ENCODE measurements at regions not wholly inside any gene's neighbourhood (a gene's known extent, or its start where the extent isn't known, plus 50 kb on each side); places are given as distances from the start of the nearest gene placed in this dataset.

- DNase-seq, result no peak
Observed at GRCh38 chr10:121282797-121283515, 315.3 kb downstream of the FGFR2 start.

DNA sequence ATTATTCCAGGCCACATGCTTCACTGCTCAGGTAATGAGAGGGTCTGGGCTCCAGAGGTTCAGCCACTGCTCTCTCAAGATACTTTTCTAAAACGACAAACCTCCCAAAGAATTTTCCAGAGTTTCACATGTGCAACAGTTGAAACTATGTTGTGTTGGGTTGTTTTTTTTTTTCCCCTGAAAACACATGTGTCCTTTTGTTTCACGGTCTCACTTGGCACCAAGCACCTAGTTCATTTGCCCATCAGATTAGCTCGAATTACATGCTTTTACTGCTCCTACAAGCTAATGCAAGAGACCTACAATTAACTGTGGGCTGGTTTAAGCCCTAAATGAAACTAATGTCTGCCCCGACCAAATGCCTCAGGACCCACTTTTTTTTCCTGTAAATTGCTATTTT is 313.3 kb downstream of the FGFR2 start:
- no peak for DNase-seq

DNA sequence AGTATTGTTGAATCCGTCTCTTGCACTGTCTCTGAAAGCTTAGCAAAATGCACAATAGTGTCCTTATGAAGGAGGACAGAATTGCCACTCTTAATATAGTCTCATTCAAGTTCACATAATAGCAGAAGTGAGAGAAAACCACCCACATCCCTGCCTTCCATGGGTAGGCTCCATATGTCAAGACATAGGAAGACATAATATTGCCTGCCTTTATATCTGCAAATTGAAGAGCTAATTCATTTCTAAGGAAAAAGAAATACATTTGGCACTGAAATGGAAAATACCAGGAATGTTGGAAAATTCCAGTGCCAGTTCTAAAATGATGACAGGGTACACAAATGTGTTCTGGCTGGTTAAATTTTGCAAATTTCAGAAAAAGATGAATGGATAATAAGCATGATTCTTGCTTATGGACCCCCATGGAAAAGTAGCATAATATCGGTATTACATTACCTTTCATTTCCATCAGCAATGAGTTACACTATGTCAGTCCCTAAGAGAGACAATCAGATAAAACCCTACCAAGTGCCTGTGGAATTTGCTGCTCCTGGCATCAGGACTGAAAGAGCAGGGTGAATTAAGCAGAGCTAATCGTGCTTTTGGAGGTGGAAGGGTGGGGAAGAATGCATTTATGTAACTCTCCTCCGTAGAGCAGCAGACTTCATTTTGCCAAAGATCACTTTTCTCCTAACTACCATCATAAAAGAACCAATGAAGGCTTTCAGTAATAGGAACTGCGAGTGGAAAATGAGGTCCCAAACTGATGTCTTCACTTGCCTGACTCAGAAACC is 312.6 kb downstream of the FGFR2 start:
- no peak for DNase-seq

DNA sequence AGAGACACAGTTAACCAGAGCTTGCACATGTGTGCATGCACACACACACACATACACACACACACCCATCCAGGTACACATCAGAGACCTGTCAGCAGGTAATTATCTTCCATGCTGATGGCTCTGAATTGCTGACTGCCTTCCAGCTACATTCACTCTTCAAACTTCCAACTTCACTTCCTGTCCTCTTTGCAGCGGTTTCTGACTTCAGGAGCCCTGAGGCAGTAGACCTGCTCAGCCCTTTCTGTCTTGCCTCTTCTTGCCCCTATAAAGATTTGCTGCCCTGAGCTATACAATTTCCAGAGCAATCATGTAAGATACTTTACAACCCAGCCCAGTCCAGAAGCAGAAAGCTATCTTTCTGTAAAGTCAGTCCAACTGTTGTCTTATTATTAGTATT is 310.2 kb downstream of the FGFR2 start:
- DNase-seq, result no peak

- DNase-seq, result no peak
Observed at GRCh38 chr10:121288864-121289661, 309.2 kb downstream of the FGFR2 start.

GRCh38 chr10:121289800-121290199 is 308.4 kb downstream of the FGFR2 start:
- DNase-seq, result no peak

- DNase-seq, result no peak
Observed at GRCh38 chr10:121290674-121291073, 307.6 kb downstream of the FGFR2 start.

DNA sequence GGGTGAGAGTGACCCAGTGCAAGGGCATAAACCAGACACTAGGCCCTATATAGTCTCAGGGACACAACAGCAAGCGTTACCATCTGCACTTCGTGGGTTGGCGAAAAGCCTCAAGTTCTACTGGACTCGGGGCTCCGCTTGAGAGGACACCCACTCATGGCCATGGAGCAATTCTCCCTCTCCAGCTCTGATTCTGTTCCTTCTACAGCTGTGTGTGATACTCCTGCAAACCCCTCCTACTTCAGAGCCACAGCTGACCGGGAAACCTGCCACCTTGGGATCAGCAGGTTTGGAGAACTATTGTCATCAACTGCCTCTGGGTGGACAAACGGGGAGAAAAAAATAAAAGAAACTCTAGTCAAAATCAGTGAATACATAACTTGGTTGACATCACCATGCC is 306.9 kb downstream of the FGFR2 start:
- no peak for DNase-seq

GRCh38 chr10:121291823-121292222 is 306.4 kb downstream of the FGFR2 start:
- DNase-seq, result no peak

DNA sequence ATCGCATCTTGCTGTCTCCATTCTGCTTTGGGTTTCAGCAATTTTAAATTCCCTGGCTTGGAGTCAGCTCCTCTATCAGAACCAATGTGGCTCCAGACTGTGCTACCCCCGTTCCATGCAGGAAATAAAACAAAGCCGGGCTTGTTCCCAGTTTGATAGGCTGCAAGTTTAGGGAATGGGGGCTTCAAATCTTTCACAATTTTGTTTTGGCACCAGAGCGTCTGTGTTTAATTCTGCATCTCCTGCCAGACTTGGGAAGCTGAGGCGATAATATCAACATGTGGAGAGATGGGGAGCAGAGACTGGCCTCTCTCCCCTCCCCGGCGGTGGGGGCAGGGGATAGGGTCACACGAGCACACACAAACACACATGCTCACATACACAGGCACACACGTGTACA is 305.9 kb downstream of the FGFR2 start:
- DNase-seq, result no peak

GRCh38 chr10:121293110-121293509 is 305.1 kb downstream of the FGFR2 start:
- DNase-seq, result no peak

DNA sequence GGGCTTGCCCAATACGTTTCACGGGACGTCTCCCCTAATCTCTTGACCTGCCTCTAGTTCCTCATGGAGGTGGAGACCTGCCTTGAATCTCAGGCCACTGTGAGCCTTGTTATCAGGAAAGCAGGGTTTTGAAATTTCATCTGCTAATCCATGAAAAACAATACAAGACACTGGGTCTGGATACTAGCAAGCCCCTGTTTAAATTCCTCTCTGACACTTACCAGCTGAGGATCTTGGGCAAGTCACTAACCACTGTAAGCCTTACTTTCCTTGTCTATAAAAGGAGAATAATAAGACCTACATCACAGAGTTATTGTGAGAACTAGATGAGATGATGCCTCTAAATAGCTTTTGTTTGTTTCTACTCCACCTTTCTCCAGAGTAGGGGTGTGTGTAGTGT is 303.6 kb downstream of the FGFR2 start:
- DNase-seq, result no peak

DNA sequence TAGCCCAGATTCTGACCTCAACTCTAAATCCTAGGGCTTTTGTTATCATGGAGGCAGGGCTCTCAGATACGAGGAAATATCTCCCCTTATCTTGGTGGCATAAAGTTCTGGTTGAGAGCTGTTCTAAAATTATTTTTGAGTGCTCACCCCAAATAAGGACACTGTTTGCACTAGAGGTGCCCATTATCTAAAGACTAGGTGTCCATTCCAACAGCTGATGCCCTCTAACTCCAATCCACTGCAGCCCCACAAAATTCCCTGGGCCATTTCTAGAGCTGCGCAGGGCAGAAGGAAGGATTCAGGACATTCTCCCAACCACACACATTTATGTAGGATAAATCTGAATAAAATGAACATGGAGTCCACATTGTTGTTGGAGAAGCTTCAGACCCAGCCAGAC is 301.9 kb downstream of the FGFR2 start:
- no peak for DNase-seq

DNA sequence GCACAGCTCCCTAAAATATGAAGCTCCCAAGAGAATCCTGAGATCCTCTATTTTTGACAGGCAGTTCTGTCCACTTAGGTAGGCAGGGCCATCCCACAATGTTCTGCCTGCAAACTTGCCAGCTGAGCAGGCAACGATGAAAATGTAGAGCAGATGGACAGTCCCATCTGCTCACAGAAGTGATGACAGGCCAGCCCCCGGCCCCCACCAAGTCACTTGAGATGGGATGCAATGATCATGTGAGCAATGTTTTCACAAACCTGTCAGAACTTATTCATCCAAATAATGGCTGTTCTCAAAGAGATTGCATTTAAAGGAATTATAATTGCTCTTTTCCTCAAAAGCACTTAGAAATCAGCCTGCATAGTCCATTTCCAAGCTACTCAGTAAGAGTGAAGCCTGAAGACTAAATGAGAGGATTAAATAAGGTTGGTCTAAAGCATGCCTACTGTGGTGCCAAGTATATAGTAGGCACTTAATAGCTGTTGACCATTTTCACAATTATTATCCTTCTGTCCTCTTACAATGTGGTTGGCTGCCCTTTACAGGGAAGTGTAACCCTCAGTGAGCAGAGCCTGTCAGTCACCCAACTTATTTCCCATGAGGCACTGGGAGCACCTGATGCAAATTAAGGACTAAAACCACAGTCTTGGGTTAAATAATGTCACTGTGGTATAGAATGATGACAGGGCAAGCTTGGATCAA is 301.2 kb downstream of the FGFR2 start:
- DNase-seq, result no peak

DNA sequence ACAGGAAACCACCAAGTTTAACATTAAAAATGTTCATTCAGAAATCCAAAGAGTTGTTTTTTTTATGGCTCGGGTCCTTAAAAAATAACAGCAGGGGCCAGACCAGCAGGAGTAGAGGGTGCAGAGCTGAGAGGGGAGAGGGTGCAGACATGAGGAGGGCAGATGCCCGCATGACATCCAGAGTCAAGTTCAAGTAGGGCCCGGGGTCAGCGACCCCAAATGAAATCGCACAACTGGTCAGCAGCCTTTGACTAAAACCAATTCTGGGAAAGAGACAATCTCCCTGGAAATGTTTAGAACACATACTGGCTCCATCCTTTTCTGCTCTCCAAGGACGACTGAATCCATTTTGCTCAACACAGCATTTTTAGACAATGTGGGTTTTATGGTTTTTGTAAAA is 297.5 kb downstream of the FGFR2 start:
- no peak for DNase-seq

DNA sequence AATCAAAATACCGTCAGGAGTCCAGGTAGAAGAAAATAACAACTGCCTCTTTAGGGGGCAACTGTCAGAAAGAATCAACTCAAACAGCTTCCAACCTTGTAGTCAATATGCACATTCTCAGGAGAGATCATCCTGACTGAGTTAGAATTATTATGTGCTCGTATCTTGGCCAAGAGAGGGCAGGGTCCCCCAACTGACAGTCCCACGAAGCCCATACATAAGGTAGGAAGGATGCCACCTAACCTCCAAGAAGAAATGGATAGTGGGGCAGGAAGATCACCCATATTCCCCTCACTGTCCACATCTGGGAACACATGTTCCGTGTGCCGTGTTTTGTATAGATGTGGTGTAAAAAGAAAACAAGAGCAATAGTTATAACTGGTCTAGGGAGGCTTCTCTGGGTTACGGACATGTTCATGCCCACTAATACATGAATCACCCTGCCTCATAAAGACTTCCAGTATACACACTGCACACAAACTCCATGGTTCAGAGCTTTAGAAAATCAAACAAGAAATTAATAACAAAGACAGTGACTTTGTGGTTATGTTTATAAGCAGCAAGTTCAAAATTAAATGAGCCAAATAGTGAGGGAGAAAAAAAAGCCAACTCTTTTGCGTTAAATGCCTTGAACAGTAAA is 295.6 kb downstream of the FGFR2 start:
- DNase-seq, result no peak

DNA sequence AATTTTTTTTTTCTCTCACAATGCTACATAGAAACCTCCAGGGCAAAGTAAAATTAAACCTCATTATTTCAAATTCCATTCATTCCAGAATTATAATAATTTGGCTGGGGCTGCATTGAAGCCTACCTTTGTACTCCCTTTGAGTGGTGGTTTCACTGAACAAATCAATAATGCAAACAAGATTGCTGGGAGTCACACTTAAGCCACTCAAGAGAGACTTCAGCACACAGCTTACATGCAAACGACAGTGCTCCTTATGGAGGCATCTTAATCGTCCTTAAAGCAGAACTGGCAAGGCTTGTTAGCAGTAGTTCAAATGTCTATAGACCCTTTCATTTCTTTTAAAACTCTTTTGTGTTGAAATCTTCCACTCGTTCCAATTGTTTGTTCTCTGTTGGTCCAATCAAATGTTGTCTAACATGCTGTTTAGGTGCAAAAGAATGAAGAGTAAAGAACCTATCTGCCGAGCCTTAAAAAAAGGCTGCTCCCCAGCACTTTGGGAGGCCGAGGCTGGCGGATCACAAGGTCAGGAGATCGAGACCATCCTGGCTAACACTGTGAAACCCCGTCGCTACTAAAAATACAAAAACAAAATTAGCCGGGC is 294.9 kb downstream of the FGFR2 start:
- no peak for DNase-seq

- no peak for DNase-seq
Observed at GRCh38 chr10:121305066-121305465, 293.2 kb downstream of the FGFR2 start.

- DNase-seq, result no peak
Observed at GRCh38 chr10:121306159-121306673, 292.0 kb downstream of the FGFR2 start.

DNA sequence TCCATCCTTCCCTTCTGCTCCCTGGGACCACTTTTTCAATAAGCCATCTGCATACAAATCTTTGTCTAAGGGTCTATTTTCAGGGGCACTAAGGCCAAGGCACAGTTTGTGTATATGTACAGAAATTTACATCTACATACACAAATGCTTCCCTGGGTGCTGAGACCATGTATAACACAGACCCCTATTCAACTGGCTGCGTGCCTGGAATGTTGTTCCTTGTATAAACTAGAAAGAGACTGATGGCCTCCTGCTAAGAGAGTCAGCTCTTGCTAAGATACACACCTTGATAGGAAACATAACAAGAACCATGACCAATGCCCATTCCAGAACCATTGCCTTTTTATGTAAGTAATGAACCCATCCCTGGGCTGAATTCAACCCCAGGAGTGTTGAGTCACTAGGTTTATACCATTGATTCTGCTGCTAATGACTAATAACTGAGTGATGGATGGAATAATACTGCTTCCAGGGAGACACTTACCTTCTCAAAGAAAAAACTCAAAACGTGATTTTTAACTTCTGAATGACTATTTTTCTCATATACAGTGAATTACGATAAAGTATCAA is 290.7 kb downstream of the FGFR2 start:
- no peak for DNase-seq

DNA sequence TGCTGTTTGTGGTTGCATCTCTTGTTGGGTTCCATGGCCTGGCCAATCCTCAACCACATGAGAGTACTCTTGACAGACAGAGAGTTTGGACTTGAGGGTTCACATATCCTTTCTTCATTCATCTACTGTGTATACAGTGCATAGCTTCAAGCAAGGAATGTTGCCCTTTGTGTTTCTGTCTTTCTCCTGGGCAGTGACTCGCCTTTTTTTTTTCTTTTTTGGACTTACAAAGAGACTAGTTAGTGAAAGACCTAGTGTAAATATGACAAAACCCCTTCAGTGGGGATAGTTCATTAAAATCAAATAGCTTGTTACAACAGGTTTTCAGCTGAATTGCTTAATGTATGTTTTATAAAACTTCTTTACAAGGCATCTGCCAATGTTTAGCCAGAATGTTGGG is 290.2 kb downstream of the FGFR2 start:
- DNase-seq, result no peak

DNA sequence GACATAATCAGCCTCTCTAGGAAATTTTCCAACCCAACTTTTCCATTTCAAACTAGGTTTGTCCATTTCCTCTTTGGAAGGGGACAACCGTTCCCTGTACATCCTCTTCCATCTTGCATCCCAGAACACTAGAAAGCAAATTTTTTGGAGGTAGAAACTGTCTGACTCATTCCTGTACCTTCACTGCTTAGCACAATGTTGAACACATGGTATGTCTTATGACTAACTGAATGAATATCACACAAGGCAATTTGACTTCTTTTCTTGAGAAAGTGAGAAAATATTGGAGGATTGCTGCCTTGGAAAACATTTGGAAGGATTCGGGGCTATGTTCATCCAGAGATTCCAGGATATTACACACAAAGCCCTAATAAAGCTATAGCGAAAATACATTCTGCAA is 289.1 kb downstream of the FGFR2 start:
- no peak for DNase-seq

All from inflammatory macrophage treated with lipopolysaccharide for 1 hour (primary cell).